ENCODE measurements at regions not wholly inside any gene's neighbourhood (a gene's known extent, or its start where the extent isn't known, plus 50 kb on each side); places are given as distances from the start of the nearest gene placed in this dataset.
"Not testable (repeated sequence)": the region's sequence is repeated elsewhere in the genome, so short reads cannot be mapped to it uniquely, and the experiment has no call there.

DNA sequence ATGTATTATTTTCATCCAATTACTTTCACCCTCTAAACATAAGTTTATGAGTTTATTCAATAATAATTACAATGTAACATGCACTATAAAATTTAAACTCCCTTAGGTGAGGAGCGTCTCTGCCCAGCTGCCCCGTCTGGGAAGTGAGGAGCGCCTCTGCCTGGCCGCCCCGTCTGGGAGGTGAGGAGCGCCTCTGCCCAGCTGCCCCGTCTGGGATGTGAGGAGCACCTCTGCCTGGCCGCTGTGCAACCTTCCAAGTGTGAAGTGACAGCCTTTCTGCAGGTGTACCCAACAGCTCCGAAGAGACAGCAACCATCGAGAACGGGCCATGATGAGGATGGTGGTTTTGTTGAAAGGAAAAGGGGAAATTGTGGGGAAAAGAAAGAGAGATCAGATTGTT, 618.9 kb upstream of the GHITM start:
- H2BK5ac ChIP-seq (ENCODE audit: low read depth, low read length); H4K91ac ChIP-seq (replicated peaks; ENCODE audit: insufficient read length, low read length); H3K4me1 ChIP-seq (replicated peaks in 1 of 4; ENCODE audit: control insufficient read depth in 3 of 4, insufficient read depth in 4 of 4, low read length in 3 of 4); H4K20me1 ChIP-seq (replicated peaks in 1 of 2; ENCODE audit: control insufficient read depth in 1 of 2, insufficient read depth in 2 of 2, low read length in 2 of 2); H3K23ac ChIP-seq (ENCODE audit: insufficient read length); H3K4ac ChIP-seq (replicated peaks; ENCODE audit: insufficient read length, low read depth, low read length); H4K8ac ChIP-seq (ENCODE audit: extremely low read depth, insufficient read depth, low read length); H3K9ac ChIP-seq (replicated peaks in 1 of 4; ENCODE audit: extremely low read depth in 1 of 4, low read depth in 3 of 4, low read length in 3 of 4); H2AFZ ChIP-seq (ENCODE audit: low read length); H3K27me3 ChIP-seq (replicated peaks in 1 of 4; ENCODE audit: control insufficient read depth in 3 of 4, extremely low read depth in 1 of 4, insufficient read depth in 3 of 4, low read length in 3 of 4); H3K18ac ChIP-seq (ENCODE audit: extremely low read depth, low read length); H3K4me2 ChIP-seq (ENCODE audit: insufficient read depth in 1 of 2, low read depth in 2 of 2, low read length in 2 of 2); H2BK12ac ChIP-seq (ENCODE audit: low read depth, low read length); H2AK5ac ChIP-seq (ENCODE audit: low read depth, low read length); H2BK120ac ChIP-seq (replicated peaks; ENCODE audit: low read depth, low read length); CTCF ChIA-PET (ENCODE audit: partially characterized antibody); FAIRE-seq; H3K79me2 ChIP-seq (ENCODE audit: control insufficient read depth in 1 of 2, insufficient read depth in 2 of 2, low read length in 2 of 2); POLR2A ChIA-PET (ENCODE audit: partially characterized antibody); H3K36me3 ChIP-seq (ENCODE audit: control insufficient read depth in 2 of 4, insufficient read depth in 4 of 4, low read length in 3 of 4); H3K14ac ChIP-seq (ENCODE audit: insufficient read length); H3K4me3 ChIP-seq (ENCODE audit: extremely low read depth in 1 of 4, insufficient read depth in 2 of 4, low read depth in 3 of 4, low read length in 4 of 4); H4K5ac ChIP-seq (ENCODE audit: insufficient read length, low read depth, low read length); H3K23me2 ChIP-seq (ENCODE audit: low read depth, low read length); H3K9me3 ChIP-seq (ENCODE audit: insufficient read depth in 2 of 2, low read depth in 1 of 2, low read length in 1 of 2); H3K27ac ChIP-seq (ENCODE audit: low read depth, low read length); H2BK20ac ChIP-seq (ENCODE audit: low read length); H2BK15ac ChIP-seq (ENCODE audit: low read length); DNase-seq (ENCODE audit: low read depth in 1 of 2, low spot score in 2 of 2); H3K56ac ChIP-seq (replicated peaks; ENCODE audit: insufficient read length, low read depth, low read length); H3K79me1 ChIP-seq (ENCODE audit: low read depth, low read length): not testable (repeated sequence)
- 86% methylated on average over 10 of the region's 11 CpGs; no CpG with 5 or more reads in 1 of the 2 experiments for WGBS, 2 experiments (ENCODE audit: extremely low coverage in 1 of 2, insufficient coverage in 1 of 2, insufficient read length in 1 of 2, insufficient replicate concordance in 2 of 2, low coverage in 1 of 2, low lambda C conversion rate in 2 of 2, missing lambda C conversion rate in 1 of 2)
